Heart right ventricle (tissue), 16 donors: ENCODE measurements at regions not wholly inside any gene's neighbourhood (a gene's known extent, or its start where the extent isn't known, plus 50 kb on each side); places are given as distances from the start of the nearest gene placed in this dataset.

ENCODE experiments used
- ATAC-seq, 8 donors: fragments of 200-7000 bp; cut with Tn5 transposase; one replicate each; pipeline ENCODE4 v1.9.1; 2020; ENCODE audit warnings: mild to moderate bottlenecking in 8 of 8, moderate library complexity in 8 of 8, moderate number of reproducible peaks in 1 of 8
- DNase-seq, 2 donors: peaks; one replicate each; pipeline ENCODE4 v3.0.0-alpha.2; 2020
- H3K27ac ChIP-seq, 10 donors: fragments of 200-600 bp; sonication (generic) in 2 of 10; one replicate each; pipeline versions ENCODE4 v1.5.0 to v1.8.0; 2020 to 2022; ENCODE audit warnings: mild to moderate bottlenecking in 3 of 10
- H3K27me3 ChIP-seq, 7 donors: fragments of 200-600 bp; one replicate each; pipeline ENCODE4 v1.8.0; 2021 to 2022; ENCODE audit warnings: mild to moderate bottlenecking in 2 of 7
- H3K36me3 ChIP-seq, 9 donors: fragments of 200-600 bp; sonication (generic) in 1 of 9; one replicate each; pipeline versions ENCODE4 v1.5.0 to v1.8.0; 2020 to 2022; ENCODE audit warnings: mild to moderate bottlenecking in 2 of 9
- H3K4me1 ChIP-seq, 9 donors: fragments of 200-600 bp; sonication (generic) in 1 of 9; one replicate each; pipeline versions ENCODE4 v1.5.0 to v1.8.0; 2020 to 2022; ENCODE audit warnings: mild to moderate bottlenecking in 4 of 9
- H3K4me3 ChIP-seq, 10 donors: fragments of 200-600 bp; sonication (generic) in 2 of 10; one replicate each; pipeline versions ENCODE4 v1.5.0 to v1.8.0; 2020 to 2022; ENCODE audit warnings: mild to moderate bottlenecking in 7 of 10, moderate library complexity in 2 of 10
- H3K9me3 ChIP-seq, 11 donors: fragments of 200-600 bp in 10 of 11; sonication (generic) in 2 of 11; one replicate each; pipeline versions ENCODE4 v1.5.0 to v1.8.0; 2013 to 2022; ENCODE audit warnings: mild to moderate bottlenecking in 2 of 11, control low read depth in 1 of 11, moderate library complexity in 1 of 11
- WGBS, 2 donors: extraction: QIAGEN DNeasy Blood & Tissue Kit; methylation state at CpG; one replicate each; pipeline ENCODE4 v1.1.7; 2013; ENCODE audit warnings: inconsistent platforms in 1 of 2; 5-methylcytosine and 5-hydroxymethylcytosine counted together
- intact Hi-C, 10 donors: fragments of 100-400 bp; cut with DNase I; formaldehyde crosslinking; loops; one replicate each; pipeline versions ENCODE4 v1.11.1 to v1.14.2; 2022
- TF ChIP-seq, protein P1 (sequence below), 9 donors: fragments of 200-600 bp; sonication (generic) in 2 of 9; IDR thresholded peaks; one replicate each; pipeline versions ENCODE4 v1.5.0 to v1.8.0; 2021 to 2022; ENCODE audit warnings: antibody characterized with exemption in 9 of 9, mild to moderate bottlenecking in 5 of 9, moderate library complexity in 1 of 9
- donor health status: Arrhythmogenic right ventricular cardiomyopathy.
- donor health status: ischemic (EF 13 %, LVEDD 7.1; RV severe dilation, severe dysfunction).
- donor health status: healthy with polysubstance abuse.
- donor health status: DM: no; HTN: yes; CAD: no.
- donor health status: DM: no; HTN: no; CAD: no.
- donor health status: ischemic (EF 25% LVEDD 6.9; RV normal size, moderate dysfunction).
- donor health status: ischemic (EF 25% LVEDD 5.7; RV mildly dilated, moderate dysfunction).
- donor health status: healthy.
- donor health status: DM: yes; HTN: yes; CAD: no.
- donor health status: Ischemic cardiomyopathy.
- donor health status: ischemic (EF 35%, LVEDD 5.7; RV mildly dilated, moderate dysfunction).
- donor health status: nonischemic (EF 11% LVEDD 7.7; RV severe dilation, severe dysfunction).
- donor health status: DM: yes; HTN: yes; CAD: no.
- donor health status: PGD.
- donor health status: ischemic (EF 29% LVEDD 5.4; RV normal size, mild dysfunction).
- donor health status: nonischemic (EF 23%, LVEDD 6.1; RV moderate dilation, normal function).

DNA sequence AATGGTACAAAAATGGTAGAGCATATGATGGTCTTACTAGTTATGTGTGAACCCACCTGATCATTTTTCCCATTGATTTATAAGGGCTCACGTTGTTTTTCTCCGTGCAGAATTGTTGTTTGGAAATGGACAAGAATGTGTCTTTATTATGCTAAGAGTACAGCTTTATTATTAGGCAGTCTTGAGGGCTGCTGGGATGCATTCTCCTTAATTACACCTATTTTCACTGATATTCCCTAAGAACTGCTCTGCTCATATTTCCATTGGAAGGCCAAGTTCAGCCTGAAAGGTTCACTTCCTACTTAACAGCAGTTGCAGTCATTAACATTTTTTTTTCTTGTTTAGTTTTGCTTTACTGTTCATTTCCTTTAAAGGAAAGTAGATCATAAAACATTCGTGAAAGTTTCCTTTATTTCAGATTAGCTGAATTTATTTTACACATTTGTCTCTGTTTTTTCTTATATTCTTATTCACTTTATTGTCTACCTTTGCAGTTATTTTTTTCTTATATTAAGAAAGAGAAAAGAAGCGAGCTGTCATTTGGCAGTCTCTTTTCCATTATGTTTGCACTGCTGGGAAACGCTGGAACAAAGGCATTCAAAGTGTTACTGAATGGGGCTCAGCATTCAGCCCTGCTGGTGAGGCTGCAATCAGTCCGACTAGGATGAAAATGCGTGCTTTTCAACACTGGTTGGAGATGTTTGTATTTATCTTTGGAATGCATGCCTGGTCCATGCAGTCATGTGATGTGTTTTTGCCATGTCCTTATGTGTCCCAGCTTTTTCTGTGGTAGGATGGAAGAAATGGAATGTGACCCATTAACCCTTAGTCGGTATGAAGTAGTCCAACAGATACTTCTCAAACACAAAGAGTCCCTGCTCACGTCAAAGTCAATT, 602.7 kb upstream of the ZNF608 start:
- WGBS, 2 donors = 20 to 25% methylated on average over 9 of the region's 9 CpGs
- Histone ChIP-seq H3K4me3 (peak overlapping the region in 3 of 10 donors; percentile 6 to 34 (median 12)), H3K27ac (peak overlapping the region in 2 of 10 donors; percentile 22 to 32), H3K27me3 (no peaks in the 10 kb centered on the region), H3K36me3 (no peaks in the 10 kb centered on the region), H3K9me3 (peaks cover 0 to 7% (median 0%) of the 10 kb centered on the region in 11 donors), H3K4me1 (peaks cover 0 to 22% (median 10%) of the 10 kb centered on the region in 9 donors)
- intact Hi-C loops = no loop called here
- ATAC-seq = peak in 5 of 8 donors; percentile 48 to 76 (median 54)
- no peak for DNase-seq
- TF ChIP-seq, protein P1, sequence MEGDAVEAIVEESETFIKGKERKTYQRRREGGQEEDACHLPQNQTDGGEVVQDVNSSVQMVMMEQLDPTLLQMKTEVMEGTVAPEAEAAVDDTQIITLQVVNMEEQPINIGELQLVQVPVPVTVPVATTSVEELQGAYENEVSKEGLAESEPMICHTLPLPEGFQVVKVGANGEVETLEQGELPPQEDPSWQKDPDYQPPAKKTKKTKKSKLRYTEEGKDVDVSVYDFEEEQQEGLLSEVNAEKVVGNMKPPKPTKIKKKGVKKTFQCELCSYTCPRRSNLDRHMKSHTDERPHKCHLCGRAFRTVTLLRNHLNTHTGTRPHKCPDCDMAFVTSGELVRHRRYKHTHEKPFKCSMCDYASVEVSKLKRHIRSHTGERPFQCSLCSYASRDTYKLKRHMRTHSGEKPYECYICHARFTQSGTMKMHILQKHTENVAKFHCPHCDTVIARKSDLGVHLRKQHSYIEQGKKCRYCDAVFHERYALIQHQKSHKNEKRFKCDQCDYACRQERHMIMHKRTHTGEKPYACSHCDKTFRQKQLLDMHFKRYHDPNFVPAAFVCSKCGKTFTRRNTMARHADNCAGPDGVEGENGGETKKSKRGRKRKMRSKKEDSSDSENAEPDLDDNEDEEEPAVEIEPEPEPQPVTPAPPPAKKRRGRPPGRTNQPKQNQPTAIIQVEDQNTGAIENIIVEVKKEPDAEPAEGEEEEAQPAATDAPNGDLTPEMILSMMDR (IDR thresholded peaks at IDR 0.05) = peak in 1 of 9 donors; percentile 15

- TF ChIP-seq, protein P1 (IDR thresholded peaks at IDR 0.05) = no peak
- no peak overlapping the region for H3K27ac ChIP-seq
- no peaks in the 10 kb centered on the region for H3K27me3 ChIP-seq
- ATAC-seq (peak in 1 of 8 donors; percentile 11), DNase-seq (no peak)
- no peaks in the 10 kb centered on the region for H3K36me3 ChIP-seq
- H3K4me3 ChIP-seq = no peak overlapping the region
- intact Hi-C loops = no loop called here
- peaks cover 0 to 36% (median 14%) of the 10 kb centered on the region in 11 donors for H3K9me3 ChIP-seq
- no peaks in the 10 kb centered on the region for H3K4me1 ChIP-seq
Observed at GRCh38 chr5:125357660-125358059, 611.2 kb upstream of the ZNF608 start.

- 90 to 92% methylated on average over 2 of the region's 2 CpGs for WGBS, 2 donors
- no peaks in the 10 kb centered on the region for H3K27me3 ChIP-seq
- H3K4me1 ChIP-seq = no peaks in the 10 kb centered on the region
- DNase-seq (no peak), ATAC-seq (no peak)
- H3K27ac ChIP-seq = no peak overlapping the region
- no peaks in the 10 kb centered on the region for H3K36me3 ChIP-seq
- TF ChIP-seq, protein P1 (IDR thresholded peaks at IDR 0.05) = no peak
- no peak overlapping the region for H3K4me3 ChIP-seq
- intact Hi-C loops = no loop called here
- H3K9me3 ChIP-seq = peaks cover 0 to 16% (median 0%) of the 10 kb centered on the region in 11 donors
Observed at GRCh38 chr5:125365747-125366146, 619.3 kb upstream of the ZNF608 start.

DNA sequence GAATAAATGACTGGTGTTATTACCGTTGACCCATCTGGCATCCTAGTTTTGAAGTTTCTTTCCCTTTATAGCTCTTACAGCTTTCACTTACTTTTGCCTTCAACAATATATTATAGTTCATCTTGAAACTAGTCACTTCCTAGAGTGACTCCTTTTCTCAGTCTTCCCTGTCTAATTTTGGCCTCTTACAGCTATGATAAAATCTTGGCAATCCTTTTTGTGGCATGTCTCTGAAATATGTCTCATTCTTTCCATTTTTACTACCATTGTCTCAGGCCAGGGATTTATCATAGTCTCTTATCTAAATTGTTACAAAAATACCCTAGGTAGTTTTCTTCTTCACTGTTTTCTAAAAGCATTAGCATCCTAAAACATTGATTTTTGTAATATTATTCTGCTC, 621.3 kb upstream of the ZNF608 start:
- H3K4me1 ChIP-seq = no peaks in the 10 kb centered on the region
- DNase-seq = no peak
- H3K27me3 ChIP-seq = no peaks in the 10 kb centered on the region
- H3K36me3 ChIP-seq = no peaks in the 10 kb centered on the region
- intact Hi-C loops = no loop called here
- peaks cover 0 to 13% (median 0%) of the 10 kb centered on the region in 11 donors for H3K9me3 ChIP-seq
- no peak overlapping the region for H3K4me3 ChIP-seq
- ATAC-seq = no peak
- no peak overlapping the region for H3K27ac ChIP-seq
- WGBS, 2 donors = 78 to 84% methylated on average over 1 of the region's 1 CpG
- TF ChIP-seq, protein P1 (IDR thresholded peaks at IDR 0.05) = no peak
